A549 (cell line): ENCODE measurements at regions not wholly inside any gene's neighbourhood (a gene's known extent, or its start where the extent isn't known, plus 50 kb on each side); places are given as distances from the start of the nearest gene placed in this dataset.

Experiments
- CBX2 ChIP-seq: fragments of 200-600 bp; sonication (generic); IDR thresholded peaks from 2 replicates; pipeline ENCODE4 v1.6.1; 2016; ENCODE audit warnings: low read depth, mild to moderate bottlenecking, borderline replicate concordance
- CHD4 ChIP-seq: fragments of 200-600 bp; sonication (generic); IDR thresholded peaks from 2 replicates; pipeline ENCODE4 v1.6.1; 2016; ENCODE audit warnings: antibody characterized with exemption, mild to moderate bottlenecking, borderline replicate concordance
- MAX ChIP-seq: IDR thresholded peaks from 2 replicates; pipeline ENCODE4 v1.6.1; 2012
- MAZ ChIP-seq: fragments of 150-350 bp; IDR thresholded peaks from 2 replicates; pipeline ENCODE4 v1.6.1; 2014; ENCODE audit warnings: antibody characterized with exemption, low read depth, low read length, borderline replicate concordance
- TF ChIP-seq, protein P1 (sequence below): fragments of >200 bp; sonication (Bioruptor Twin); formaldehyde crosslinking; IDR thresholded peaks from 3 replicates; pipeline ENCODE4 v1.5.1; 2016
- TF ChIP-seq, protein P2 (sequence below): fragments of 200-600 bp; sonication (generic); IDR thresholded peaks from 2 replicates; pipeline ENCODE4 v1.6.1; 2016; ENCODE audit warnings: antibody characterized with exemption, mild to moderate bottlenecking, moderate library complexity

DNA sequence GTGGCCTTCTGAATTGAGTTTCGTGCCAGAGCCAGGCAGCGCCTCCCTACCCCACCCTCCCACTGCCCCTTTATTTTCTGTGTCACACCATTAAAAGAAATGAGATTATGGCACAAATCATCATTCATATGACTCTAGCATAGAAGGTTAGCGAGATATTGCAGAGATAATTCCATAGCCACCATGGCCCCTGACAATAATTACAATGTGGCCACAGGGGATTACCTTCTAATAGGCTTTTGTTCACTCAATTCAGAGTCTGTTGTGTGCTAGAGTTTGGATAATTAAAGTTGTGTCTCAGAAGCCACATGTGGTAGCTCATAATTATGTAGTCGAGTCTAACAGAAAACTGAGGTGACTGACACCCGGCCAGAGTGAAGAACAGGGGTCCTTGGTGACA is 428.1 kb downstream of the ARHGEF28 start:
- no peak for TF ChIP-seq CHD4
- TF ChIP-seq CBX2, result no peak
- TF ChIP-seq, protein P1, sequence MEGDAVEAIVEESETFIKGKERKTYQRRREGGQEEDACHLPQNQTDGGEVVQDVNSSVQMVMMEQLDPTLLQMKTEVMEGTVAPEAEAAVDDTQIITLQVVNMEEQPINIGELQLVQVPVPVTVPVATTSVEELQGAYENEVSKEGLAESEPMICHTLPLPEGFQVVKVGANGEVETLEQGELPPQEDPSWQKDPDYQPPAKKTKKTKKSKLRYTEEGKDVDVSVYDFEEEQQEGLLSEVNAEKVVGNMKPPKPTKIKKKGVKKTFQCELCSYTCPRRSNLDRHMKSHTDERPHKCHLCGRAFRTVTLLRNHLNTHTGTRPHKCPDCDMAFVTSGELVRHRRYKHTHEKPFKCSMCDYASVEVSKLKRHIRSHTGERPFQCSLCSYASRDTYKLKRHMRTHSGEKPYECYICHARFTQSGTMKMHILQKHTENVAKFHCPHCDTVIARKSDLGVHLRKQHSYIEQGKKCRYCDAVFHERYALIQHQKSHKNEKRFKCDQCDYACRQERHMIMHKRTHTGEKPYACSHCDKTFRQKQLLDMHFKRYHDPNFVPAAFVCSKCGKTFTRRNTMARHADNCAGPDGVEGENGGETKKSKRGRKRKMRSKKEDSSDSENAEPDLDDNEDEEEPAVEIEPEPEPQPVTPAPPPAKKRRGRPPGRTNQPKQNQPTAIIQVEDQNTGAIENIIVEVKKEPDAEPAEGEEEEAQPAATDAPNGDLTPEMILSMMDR, result no peak
- TF ChIP-seq, protein P2, sequence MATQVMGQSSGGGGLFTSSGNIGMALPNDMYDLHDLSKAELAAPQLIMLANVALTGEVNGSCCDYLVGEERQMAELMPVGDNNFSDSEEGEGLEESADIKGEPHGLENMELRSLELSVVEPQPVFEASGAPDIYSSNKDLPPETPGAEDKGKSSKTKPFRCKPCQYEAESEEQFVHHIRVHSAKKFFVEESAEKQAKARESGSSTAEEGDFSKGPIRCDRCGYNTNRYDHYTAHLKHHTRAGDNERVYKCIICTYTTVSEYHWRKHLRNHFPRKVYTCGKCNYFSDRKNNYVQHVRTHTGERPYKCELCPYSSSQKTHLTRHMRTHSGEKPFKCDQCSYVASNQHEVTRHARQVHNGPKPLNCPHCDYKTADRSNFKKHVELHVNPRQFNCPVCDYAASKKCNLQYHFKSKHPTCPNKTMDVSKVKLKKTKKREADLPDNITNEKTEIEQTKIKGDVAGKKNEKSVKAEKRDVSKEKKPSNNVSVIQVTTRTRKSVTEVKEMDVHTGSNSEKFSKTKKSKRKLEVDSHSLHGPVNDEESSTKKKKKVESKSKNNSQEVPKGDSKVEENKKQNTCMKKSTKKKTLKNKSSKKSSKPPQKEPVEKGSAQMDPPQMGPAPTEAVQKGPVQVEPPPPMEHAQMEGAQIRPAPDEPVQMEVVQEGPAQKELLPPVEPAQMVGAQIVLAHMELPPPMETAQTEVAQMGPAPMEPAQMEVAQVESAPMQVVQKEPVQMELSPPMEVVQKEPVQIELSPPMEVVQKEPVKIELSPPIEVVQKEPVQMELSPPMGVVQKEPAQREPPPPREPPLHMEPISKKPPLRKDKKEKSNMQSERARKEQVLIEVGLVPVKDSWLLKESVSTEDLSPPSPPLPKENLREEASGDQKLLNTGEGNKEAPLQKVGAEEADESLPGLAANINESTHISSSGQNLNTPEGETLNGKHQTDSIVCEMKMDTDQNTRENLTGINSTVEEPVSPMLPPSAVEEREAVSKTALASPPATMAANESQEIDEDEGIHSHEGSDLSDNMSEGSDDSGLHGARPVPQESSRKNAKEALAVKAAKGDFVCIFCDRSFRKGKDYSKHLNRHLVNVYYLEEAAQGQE, result no peak
- TF ChIP-seq MAX, result no peak
- TF ChIP-seq MAZ, result no peak
